HG03039 (cell line): ENCODE measurements at regions not wholly inside any gene's neighbourhood (a gene's known extent, or its start where the extent isn't known, plus 50 kb on each side); places are given as distances from the start of the nearest gene placed in this dataset.

Experiments
- ATAC-seq: cut with Tn5 transposase; IDR thresholded peaks from one replicate; pipeline ENCODE4 v1.9.1; 2021; ENCODE audit warnings: mild to moderate bottlenecking, moderate library complexity; ENCODE audit not compliant: unreplicated experiment

GRCh38 chr12:27382924-27383323 lies 50.3 kb downstream of the BMAL2 start:
- no peak for ATAC-seq

- ATAC-seq = peak; percentile 60
Measured at GRCh38 chr12:27383429-27384260, 51.0 kb downstream of the BMAL2 start.

- ATAC-seq = no peak
Measured at GRCh38 chr12:27384261-27384590, 51.6 kb downstream of the BMAL2 start.

DNA sequence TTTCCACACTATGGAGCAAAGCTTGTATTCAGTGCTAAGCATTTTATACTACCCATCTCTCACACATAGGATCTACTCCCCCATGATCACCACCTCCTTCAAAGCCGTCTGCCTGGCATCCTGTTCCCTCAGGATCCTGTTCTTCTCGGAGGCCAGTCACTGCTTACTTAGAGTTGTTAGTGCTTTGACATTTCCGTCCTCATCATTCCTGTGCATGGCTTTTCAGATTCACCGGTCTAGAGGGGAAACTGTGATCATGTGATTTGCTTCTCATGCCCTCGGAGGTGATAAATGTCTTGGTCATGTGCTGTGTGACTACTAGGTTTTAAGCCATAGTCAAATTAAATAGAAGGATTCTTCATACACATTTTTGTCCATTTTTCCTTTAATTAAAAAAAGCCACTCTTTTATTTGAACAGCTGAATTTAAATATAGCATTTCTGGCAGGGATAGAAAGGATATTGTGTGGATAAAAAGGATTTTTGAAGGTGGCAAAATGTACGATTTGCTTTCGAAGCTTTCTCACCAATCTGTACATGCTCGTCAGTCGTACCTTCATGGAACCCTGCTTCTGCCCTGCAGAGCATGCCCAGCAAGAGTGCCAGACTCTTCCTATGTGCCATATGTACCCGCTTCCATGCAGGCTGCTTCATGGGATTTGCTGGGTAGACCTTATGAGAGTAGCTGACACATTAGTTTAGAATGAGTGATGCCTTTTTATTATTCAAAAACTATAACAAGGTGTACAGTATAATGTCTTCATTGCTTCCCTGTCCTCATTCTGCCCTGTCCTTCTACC lies 53.3 kb downstream of the BMAL2 start:
- ATAC-seq = no peak

- no peak for ATAC-seq
Measured at GRCh38 chr12:27387473-27387872, 54.8 kb downstream of the BMAL2 start.

GRCh38 chr12:27388650-27389049 lies 56.0 kb downstream of the BMAL2 start:
- ATAC-seq = no peak

- no peak for ATAC-seq
Measured at GRCh38 chr12:27394676-27395075, 51.9 kb upstream of the SMCO2 start.

GRCh38 chr12:27396216-27396815 lies 50.2 kb upstream of the SMCO2 start:
- ATAC-seq = no peak
